ENCODE measurements at regions not wholly inside any gene's neighbourhood (a gene's known extent, or its start where the extent isn't known, plus 50 kb on each side); places are given as distances from the start of the nearest gene placed in this dataset.

DNA sequence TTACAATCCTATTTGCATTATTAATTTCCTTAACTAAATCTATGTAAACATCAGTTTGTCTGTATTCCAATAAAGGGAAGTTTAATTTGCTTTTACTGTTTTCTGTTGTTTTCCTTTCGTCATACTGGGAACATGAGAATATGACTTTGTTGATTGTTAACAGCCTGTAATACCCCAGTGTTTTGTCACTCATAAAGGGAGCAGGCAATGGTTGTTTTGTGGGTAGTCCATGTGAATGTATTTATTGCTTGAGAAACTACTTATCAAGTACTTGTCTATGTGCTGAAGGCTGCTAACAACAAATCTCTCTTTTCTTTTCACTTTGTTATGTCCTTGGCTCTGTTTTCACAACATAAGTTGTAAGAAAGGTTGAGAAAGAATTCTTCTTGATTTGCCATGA is 1070.2 kb upstream of the ACO1 start:
- H3K9me3 ChIP-seq (ENCODE audit: low read depth) = no peaks in the 10 kb centered on the region
- Mint-ChIP-seq H3K27me3 (ENCODE audit: insufficient read depth, low read depth) (no peaks in the 10 kb centered on the region), H3K27ac (no peak overlapping the region), H3K9me3 (no peaks in the 10 kb centered on the region), H3K4me1 (no peaks in the 10 kb centered on the region), H3K4me3 (no peak overlapping the region), H3K36me3 (no peaks in the 10 kb centered on the region)
- H3K4me2 ChIP-seq = no peak overlapping the region
- no peak overlapping the region for H3K9ac ChIP-seq
- H3F3A ChIP-seq (ENCODE audit: low read depth) = no peaks in the 10 kb centered on the region
- H3K36me3 ChIP-seq = no peaks in the 10 kb centered on the region
- H3K4me1 ChIP-seq = no peaks in the 10 kb centered on the region
- H4K20me1 ChIP-seq (ENCODE audit: low read depth) = no peaks in the 10 kb centered on the region
- TF ChIP-seq EZH2 (IDR thresholded peaks at IDR 0.05) (no peak), EZH2phosphoT487 (IDR thresholded peaks at IDR 0.05) (no peak)
- TF ChIP-seq, protein P1, sequence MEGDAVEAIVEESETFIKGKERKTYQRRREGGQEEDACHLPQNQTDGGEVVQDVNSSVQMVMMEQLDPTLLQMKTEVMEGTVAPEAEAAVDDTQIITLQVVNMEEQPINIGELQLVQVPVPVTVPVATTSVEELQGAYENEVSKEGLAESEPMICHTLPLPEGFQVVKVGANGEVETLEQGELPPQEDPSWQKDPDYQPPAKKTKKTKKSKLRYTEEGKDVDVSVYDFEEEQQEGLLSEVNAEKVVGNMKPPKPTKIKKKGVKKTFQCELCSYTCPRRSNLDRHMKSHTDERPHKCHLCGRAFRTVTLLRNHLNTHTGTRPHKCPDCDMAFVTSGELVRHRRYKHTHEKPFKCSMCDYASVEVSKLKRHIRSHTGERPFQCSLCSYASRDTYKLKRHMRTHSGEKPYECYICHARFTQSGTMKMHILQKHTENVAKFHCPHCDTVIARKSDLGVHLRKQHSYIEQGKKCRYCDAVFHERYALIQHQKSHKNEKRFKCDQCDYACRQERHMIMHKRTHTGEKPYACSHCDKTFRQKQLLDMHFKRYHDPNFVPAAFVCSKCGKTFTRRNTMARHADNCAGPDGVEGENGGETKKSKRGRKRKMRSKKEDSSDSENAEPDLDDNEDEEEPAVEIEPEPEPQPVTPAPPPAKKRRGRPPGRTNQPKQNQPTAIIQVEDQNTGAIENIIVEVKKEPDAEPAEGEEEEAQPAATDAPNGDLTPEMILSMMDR (IDR thresholded peaks at IDR 0.05) = no peak
- H3K4me3 ChIP-seq = no peak overlapping the region
- no peak for DNase-seq (ENCODE audit: low spot score)
- H3K27me3 ChIP-seq = no peaks in the 10 kb centered on the region
- H2AFZ ChIP-seq (replicated peaks) = no peak overlapping the region
- H3K27ac ChIP-seq = no peak overlapping the region
- H3K79me2 ChIP-seq (ENCODE audit: low read depth) = no peaks in the 10 kb centered on the region

DNA sequence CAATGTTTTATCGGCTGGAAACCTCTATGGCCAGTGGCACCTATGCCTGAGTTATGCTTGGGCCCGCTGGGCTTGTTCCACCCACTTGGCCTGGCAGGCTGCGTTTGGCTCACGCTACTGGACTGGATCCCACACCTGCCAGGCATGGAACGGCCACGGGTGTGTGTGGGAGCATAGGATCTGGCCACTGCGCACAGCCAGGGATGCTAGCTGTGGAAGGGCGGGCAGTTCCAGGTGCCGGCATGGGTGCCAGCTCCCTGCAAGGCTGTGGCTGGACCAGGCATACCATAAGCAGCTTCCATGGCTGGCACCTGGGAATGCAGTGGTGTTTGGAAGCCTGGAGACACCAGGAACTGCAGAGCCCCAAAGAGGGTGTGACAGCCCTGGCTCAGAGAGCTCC is 1063.9 kb upstream of the ACO1 start:
- DNase-seq (ENCODE audit: low spot score) = no peak
- Mint-ChIP-seq H3K27me3 (ENCODE audit: insufficient read depth, low read depth) (no peaks in the 10 kb centered on the region), H3K27ac (no peak overlapping the region), H3K9me3 (no peaks in the 10 kb centered on the region), H3K4me3 (no peak overlapping the region), H3K36me3 (no peaks in the 10 kb centered on the region), H3K4me1 (peaks cover 3% of the 10 kb centered on the region)
- no peaks in the 10 kb centered on the region for H3K36me3 ChIP-seq
- no peaks in the 10 kb centered on the region for H3F3A ChIP-seq (ENCODE audit: low read depth)
- no peak overlapping the region for H3K9ac ChIP-seq
- H3K27me3 ChIP-seq = no peaks in the 10 kb centered on the region
- TF ChIP-seq EZH2 (IDR thresholded peaks at IDR 0.05) (no peak), EZH2phosphoT487 (IDR thresholded peaks at IDR 0.05) (no peak)
- TF ChIP-seq, protein P1 (IDR thresholded peaks at IDR 0.05) = no peak
- no peaks in the 10 kb centered on the region for H3K79me2 ChIP-seq (ENCODE audit: low read depth)
- no peak overlapping the region for H2AFZ ChIP-seq (replicated peaks)
- H4K20me1 ChIP-seq (ENCODE audit: low read depth) = no peaks in the 10 kb centered on the region
- no peaks in the 10 kb centered on the region for H3K9me3 ChIP-seq (ENCODE audit: low read depth)
- no peak overlapping the region for H3K27ac ChIP-seq
- H3K4me1 ChIP-seq = no peaks in the 10 kb centered on the region
- no peak overlapping the region for H3K4me2 ChIP-seq
- no peak overlapping the region for H3K4me3 ChIP-seq

DNA sequence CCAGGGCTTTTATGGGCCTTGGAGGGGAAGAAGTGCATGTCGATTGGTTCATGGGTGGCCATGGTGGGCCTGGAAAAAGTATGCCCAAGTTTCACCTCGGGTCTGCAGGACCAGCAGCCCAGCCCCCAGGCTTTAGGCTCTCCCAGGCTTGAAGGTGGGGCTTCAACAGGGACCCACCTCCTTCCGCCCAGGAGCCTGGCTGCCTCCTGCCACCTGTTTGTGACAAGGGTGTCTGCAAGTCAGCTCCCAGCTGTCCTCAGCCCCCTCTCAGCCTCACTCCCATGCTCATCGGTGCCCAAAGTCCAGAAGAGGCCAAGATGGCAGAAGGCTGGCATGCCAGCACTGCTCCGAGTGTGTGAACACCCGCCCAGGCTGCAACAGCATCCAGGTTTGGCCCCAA is 1063.2 kb upstream of the ACO1 start:
- no peaks in the 10 kb centered on the region for H3K36me3 ChIP-seq
- DNase-seq (ENCODE audit: low spot score) = no peak
- Mint-ChIP-seq H3K36me3 (no peaks in the 10 kb centered on the region), H3K4me1 (peaks cover 3% of the 10 kb centered on the region), H3K27ac (no peak overlapping the region), H3K9me3 (no peaks in the 10 kb centered on the region), H3K4me3 (no peak overlapping the region), H3K27me3 (ENCODE audit: insufficient read depth, low read depth) (peaks cover 2% of the 10 kb centered on the region)
- TF ChIP-seq, protein P1 (IDR thresholded peaks at IDR 0.05) = no peak
- no peak for TF ChIP-seq EZH2 (IDR thresholded peaks at IDR 0.05)
- no peak for TF ChIP-seq EZH2phosphoT487 (IDR thresholded peaks at IDR 0.05)
- no peaks in the 10 kb centered on the region for H4K20me1 ChIP-seq (ENCODE audit: low read depth)
- no peaks in the 10 kb centered on the region for H3F3A ChIP-seq (ENCODE audit: low read depth)
- no peaks in the 10 kb centered on the region for H3K9me3 ChIP-seq (ENCODE audit: low read depth)
- no peak overlapping the region for H3K4me2 ChIP-seq
- no peak overlapping the region for H3K27ac ChIP-seq
- H3K4me1 ChIP-seq = no peaks in the 10 kb centered on the region
- no peak overlapping the region for H3K9ac ChIP-seq
- no peak overlapping the region for H2AFZ ChIP-seq (replicated peaks)
- no peak overlapping the region for H3K4me3 ChIP-seq
- no peaks in the 10 kb centered on the region for H3K27me3 ChIP-seq
- no peaks in the 10 kb centered on the region for H3K79me2 ChIP-seq (ENCODE audit: low read depth)

DNA sequence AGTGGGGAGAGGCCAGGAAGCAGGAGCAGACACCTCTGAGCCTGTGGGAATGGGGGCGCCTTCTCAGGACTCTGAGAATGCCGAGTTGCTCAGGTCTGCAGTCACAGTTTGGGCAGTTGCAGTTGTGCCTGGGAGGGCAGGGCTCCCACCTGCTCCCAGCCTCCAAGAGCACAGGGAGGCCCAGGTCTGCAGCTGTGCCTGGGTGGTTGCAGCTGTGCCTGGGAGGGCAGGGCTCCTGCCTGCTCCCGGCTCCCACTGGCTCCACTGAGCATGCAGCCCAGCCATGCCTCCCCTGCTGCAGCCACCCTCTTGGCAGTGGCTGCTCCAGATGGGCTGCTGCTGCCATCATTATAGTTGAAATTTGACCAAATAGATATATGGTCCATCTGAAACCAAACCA is 1062.8 kb upstream of the ACO1 start:
- no peaks in the 10 kb centered on the region for H3K9me3 Mint-ChIP-seq
- Histone ChIP-seq H4K20me1 (ENCODE audit: low read depth) (no peaks in the 10 kb centered on the region), H3K27me3 (no peaks in the 10 kb centered on the region), H3K9me3 (ENCODE audit: low read depth) (no peaks in the 10 kb centered on the region), H3K27ac (no peak overlapping the region), H2AFZ (replicated peaks) (no peak overlapping the region), H3K36me3 (no peaks in the 10 kb centered on the region), H3K4me3 (no peak overlapping the region), H3K4me2 (no peak overlapping the region), H3K4me1 (no peaks in the 10 kb centered on the region), H3K79me2 (ENCODE audit: low read depth) (no peaks in the 10 kb centered on the region), H3K9ac (no peak overlapping the region), H3F3A (ENCODE audit: low read depth) (no peaks in the 10 kb centered on the region)
- no peak overlapping the region for H3K4me3 Mint-ChIP-seq
- peaks cover 5% of the 10 kb centered on the region for H3K27me3 Mint-ChIP-seq (ENCODE audit: insufficient read depth, low read depth)
- no peak overlapping the region for H3K27ac Mint-ChIP-seq
- no peaks in the 10 kb centered on the region for H3K36me3 Mint-ChIP-seq
- DNase-seq (ENCODE audit: low spot score) = no peak
- TF ChIP-seq EZH2 (IDR thresholded peaks at IDR 0.05) (no peak), EZH2phosphoT487 (IDR thresholded peaks at IDR 0.05) (no peak)
- TF ChIP-seq, protein P1 (IDR thresholded peaks at IDR 0.05) = no peak
- H3K4me1 Mint-ChIP-seq = peaks cover 3% of the 10 kb centered on the region

All from neural progenitor cell (in vitro differentiated cells).